ENCODE measurements at regions not wholly inside any gene's neighbourhood (a gene's known extent, or its start where the extent isn't known, plus 50 kb on each side); places are given as distances from the start of the nearest gene placed in this dataset.

DNA sequence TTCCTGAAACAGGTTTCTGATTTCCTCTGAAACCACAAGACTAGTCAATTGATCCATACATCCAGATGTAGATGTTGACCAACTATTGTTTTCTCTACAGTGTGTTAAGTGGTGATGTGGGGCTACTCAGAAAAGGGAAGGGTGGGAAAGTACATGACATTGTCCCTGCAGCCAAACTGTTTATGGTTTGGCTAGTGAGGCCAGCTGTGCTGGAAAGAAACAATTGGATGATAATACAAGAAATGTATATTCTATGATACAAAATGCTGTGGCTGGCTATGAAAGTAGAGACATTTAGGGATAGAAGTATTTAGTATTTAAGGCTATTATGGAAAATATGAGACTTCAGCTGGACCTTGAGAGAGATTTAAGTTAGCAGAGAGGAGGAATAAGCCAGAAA is 244.5 kb downstream of the ADGRL2 start:
- no peak for ATAC-seq (ENCODE audit: low read depth)
- Histone ChIP-seq H2BK5ac (ENCODE audit: low read depth, low read length, poor library complexity, severe bottlenecking) (no peak overlapping the region), H3K14ac (replicated peaks; ENCODE audit: low read depth, low read length) (no peak overlapping the region), H3K4me2 (ENCODE audit: low read depth, low read length) (no peak overlapping the region), H2AK5ac (ENCODE audit: low read depth, low read length) (no peak overlapping the region), H4K8ac (ENCODE audit: low read depth in 2 of 2, low read length in 2 of 2) (no peak overlapping the region), H3K56ac (ENCODE audit: extremely low read depth, insufficient read depth, low read length) (no peak overlapping the region), H4K5ac (ENCODE audit: low read depth, low read length) (no peak overlapping the region), H2BK15ac (ENCODE audit: low read depth, low read length) (no peak overlapping the region), H2AFZ (replicated peaks; ENCODE audit: low read length, poor library complexity) (no peak overlapping the region), H2BK120ac (ENCODE audit: low read depth, low read length) (no peak overlapping the region), H3K4me1 (ENCODE audit: control insufficient read depth, insufficient read depth, low read length) (no peaks in the 10 kb centered on the region), H4K91ac (ENCODE audit: insufficient read depth, low read depth, low read length) (no peak overlapping the region), H3K18ac (ENCODE audit: low read depth, low read length) (no peak overlapping the region), H3K36me3 (ENCODE audit: control insufficient read depth, insufficient read depth, low read length) (no peaks in the 10 kb centered on the region), H3K27me3 (ENCODE audit: control insufficient read depth, insufficient read depth, low read length) (no peaks in the 10 kb centered on the region; the same call in 1 of the 2 replicates), H2BK20ac (ENCODE audit: low read depth, low read length) (no peak overlapping the region), H2AK9ac (replicated peaks; ENCODE audit: low read depth, low read length, poor library complexity) (no peak overlapping the region), H3K4ac (ENCODE audit: low read depth, low read length) (no peak overlapping the region), H3K9me1 (ENCODE audit: insufficient read depth, low read length) (no peaks in the 10 kb centered on the region), H3K9me3 (ENCODE audit: control insufficient read depth, insufficient read depth, low read length) (no peaks in the 10 kb centered on the region), H3K27ac (ENCODE audit: insufficient read depth, low read length) (no peak overlapping the region), H3K9ac (ENCODE audit: low read depth, low read length) (no peak overlapping the region), H3K79me1 (ENCODE audit: low read depth in 1 of 2, low read length in 2 of 2) (no peaks in the 10 kb centered on the region), H3K23ac (ENCODE audit: low read depth, low read length) (no peak overlapping the region), H3K4me3 (ENCODE audit: insufficient read depth, low read depth, low read length) (no peak overlapping the region), H4K20me1 (ENCODE audit: insufficient read depth, low read length) (no peaks in the 10 kb centered on the region)
- POLR2A ChIA-PET (ENCODE audit: unreplicated experiment) = no interaction called here
- no peak for DNase-seq
- intact Hi-C loops (cut with micrococcal nuclease) = no loop called here
- dilution Hi-C loops (cut with HindIII; ENCODE audit: low sequenced_read_pairs, unreplicated experiment) = no loop called here
- BruUV-seq (replicated peaks) = no TSS peak
- TF ChIP-seq RCOR1 (IDR thresholded peaks at IDR 0.05; ENCODE audit: insufficient replicate concordance, low read length) (no peak), CEBPB (IDR thresholded peaks at IDR 0.05; ENCODE audit: low read depth, low read length) (no peak), USF2 (IDR thresholded peaks at IDR 0.05; ENCODE audit: low read depth, low read length) (no peak), RFX5 (IDR thresholded peaks at IDR 0.05; ENCODE audit: low read depth, low read length) (no peak), FOS (IDR thresholded peaks at IDR 0.05; ENCODE audit: low read depth, low read length) (no peak), MAFK (IDR thresholded peaks at IDR 0.05; ENCODE audit: low read depth, low read length) (no peak), BHLHE40 (IDR thresholded peaks at IDR 0.05; ENCODE audit: low read depth, low read length) (no peak), MXI1 (IDR thresholded peaks at IDR 0.05; ENCODE audit: borderline replicate concordance, low read depth, low read length) (no peak)
- in situ Hi-C loops (cut with MboI; ENCODE audit: low sequenced_read_pairs) = no loop called here
- CTCF ChIA-PET = no interaction called here
